ENCODE measurements at regions not wholly inside any gene's neighbourhood (a gene's known extent, or its start where the extent isn't known, plus 50 kb on each side); places are given as distances from the start of the nearest gene placed in this dataset.

DNA sequence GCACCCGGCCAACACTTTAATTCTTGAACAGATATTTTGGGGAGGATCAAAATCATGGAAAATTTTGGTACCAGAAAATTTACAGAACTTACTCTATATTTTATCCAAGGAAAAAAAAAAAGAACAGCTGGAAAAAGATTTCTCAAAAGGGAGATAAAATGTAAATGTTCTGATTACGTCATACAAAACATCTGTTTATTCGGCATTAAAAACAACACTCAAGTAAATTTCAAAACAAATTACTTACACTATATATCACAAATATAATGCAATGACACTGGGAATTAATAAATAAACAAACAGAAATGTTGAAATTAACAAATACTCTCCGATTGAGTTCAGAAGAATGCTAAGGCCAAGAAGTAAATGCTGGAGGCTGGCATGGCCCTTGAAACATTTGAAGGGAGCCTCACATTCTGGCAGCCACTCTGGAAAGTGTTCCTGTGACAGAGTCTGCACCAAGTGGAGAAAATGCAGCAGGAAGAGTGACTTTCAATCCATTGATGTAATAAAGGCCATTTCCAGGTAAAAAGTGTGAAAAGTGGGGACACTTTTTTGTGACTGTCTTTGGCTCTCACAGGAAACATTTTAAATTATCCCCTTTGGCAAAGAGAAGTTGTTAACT lies 486.0 kb upstream of the CTSO start:
- no peak for TF ChIP-seq POLR2AphosphoS5 (IDR thresholded peaks at IDR 0.05)
- TF ChIP-seq, protein P1, sequence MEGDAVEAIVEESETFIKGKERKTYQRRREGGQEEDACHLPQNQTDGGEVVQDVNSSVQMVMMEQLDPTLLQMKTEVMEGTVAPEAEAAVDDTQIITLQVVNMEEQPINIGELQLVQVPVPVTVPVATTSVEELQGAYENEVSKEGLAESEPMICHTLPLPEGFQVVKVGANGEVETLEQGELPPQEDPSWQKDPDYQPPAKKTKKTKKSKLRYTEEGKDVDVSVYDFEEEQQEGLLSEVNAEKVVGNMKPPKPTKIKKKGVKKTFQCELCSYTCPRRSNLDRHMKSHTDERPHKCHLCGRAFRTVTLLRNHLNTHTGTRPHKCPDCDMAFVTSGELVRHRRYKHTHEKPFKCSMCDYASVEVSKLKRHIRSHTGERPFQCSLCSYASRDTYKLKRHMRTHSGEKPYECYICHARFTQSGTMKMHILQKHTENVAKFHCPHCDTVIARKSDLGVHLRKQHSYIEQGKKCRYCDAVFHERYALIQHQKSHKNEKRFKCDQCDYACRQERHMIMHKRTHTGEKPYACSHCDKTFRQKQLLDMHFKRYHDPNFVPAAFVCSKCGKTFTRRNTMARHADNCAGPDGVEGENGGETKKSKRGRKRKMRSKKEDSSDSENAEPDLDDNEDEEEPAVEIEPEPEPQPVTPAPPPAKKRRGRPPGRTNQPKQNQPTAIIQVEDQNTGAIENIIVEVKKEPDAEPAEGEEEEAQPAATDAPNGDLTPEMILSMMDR (IDR thresholded peaks at IDR 0.05): no peak

Measured in esophagus muscularis mucosa (tissue), 3 donors.